Fibroblast of lung (primary cell): ENCODE measurements at regions not wholly inside any gene's neighbourhood (a gene's known extent, or its start where the extent isn't known, plus 50 kb on each side); places are given as distances from the start of the nearest gene placed in this dataset.

Source experiments
- EZH2 ChIP-seq: IDR thresholded peaks from 2 replicates; pipeline ENCODE4 v1.5.1; 2012; ENCODE audit warnings: low read length, control low read depth, mild to moderate bottlenecking; ENCODE audit errors: missing control alignments
- TF ChIP-seq, protein P1 (sequence below), 2 donors: IDR thresholded peaks in 1 of 2; conservative IDR thresholded peaks in 1 of 2; 1 replicate in 1 of 2; 2 replicates in 1 of 2; pipeline ENCODE4 v1.5.1; 2011 to 2012; ENCODE audit warnings: low read length in 2 of 2, control low read depth in 1 of 2, inconsistent platforms in 1 of 2, low read depth in 1 of 2, mild to moderate bottlenecking in 1 of 2

DNA sequence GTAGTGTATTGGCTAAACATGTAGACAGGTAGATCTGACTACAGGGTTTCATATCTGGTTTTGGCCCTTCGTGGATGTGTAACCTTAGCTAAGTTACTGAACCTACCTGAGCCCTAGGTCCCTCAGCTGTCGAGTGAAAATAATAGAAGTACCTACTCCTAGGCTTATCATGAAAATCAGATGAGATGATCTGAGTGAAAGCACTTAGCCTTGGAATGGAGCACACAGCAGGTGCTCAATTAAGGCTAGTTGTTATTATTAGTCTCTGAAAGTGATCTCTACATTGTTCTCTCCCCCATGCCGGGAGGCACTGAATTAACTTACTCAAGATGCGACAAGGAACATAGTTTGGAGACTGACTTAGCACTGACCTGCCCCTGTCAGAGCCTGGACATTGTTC is 174.7 kb upstream of the ZNF217 start:
- TF ChIP-seq, protein P1, sequence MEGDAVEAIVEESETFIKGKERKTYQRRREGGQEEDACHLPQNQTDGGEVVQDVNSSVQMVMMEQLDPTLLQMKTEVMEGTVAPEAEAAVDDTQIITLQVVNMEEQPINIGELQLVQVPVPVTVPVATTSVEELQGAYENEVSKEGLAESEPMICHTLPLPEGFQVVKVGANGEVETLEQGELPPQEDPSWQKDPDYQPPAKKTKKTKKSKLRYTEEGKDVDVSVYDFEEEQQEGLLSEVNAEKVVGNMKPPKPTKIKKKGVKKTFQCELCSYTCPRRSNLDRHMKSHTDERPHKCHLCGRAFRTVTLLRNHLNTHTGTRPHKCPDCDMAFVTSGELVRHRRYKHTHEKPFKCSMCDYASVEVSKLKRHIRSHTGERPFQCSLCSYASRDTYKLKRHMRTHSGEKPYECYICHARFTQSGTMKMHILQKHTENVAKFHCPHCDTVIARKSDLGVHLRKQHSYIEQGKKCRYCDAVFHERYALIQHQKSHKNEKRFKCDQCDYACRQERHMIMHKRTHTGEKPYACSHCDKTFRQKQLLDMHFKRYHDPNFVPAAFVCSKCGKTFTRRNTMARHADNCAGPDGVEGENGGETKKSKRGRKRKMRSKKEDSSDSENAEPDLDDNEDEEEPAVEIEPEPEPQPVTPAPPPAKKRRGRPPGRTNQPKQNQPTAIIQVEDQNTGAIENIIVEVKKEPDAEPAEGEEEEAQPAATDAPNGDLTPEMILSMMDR (conservative IDR thresholded peaks at IDR 0.05 in 1 of 2, IDR thresholded peaks at IDR 0.05 in 1 of 2; ENCODE audit: low read depth in 1 of 2, low read length in 2 of 2) = no peak
- TF ChIP-seq EZH2 = no peak
